ENCODE measurements at regions not wholly inside any gene's neighbourhood (a gene's known extent, or its start where the extent isn't known, plus 50 kb on each side); places are given as distances from the start of the nearest gene placed in this dataset.

- no peak for TF ChIP-seq POLR2A (IDR thresholded peaks at IDR 0.05; ENCODE audit: low read depth, low read length)
- TF ChIP-seq TAF1 (IDR thresholded peaks at IDR 0.05; ENCODE audit: borderline replicate concordance, low read depth, low read length): no peak
- TF ChIP-seq POLR2AphosphoS5 (IDR thresholded peaks at IDR 0.05; ENCODE audit: low read depth, low read length): no peak
These were observed 686.5 kb downstream of the FAM181B start for GRCh38 chr11:82047200-82047599.

Data from GM12892 (cell line).